ENCODE measurements at regions not wholly inside any gene's neighbourhood (a gene's known extent, or its start where the extent isn't known, plus 50 kb on each side); places are given as distances from the start of the nearest gene placed in this dataset.

- in situ Hi-C loops (cut with MboI; ENCODE audit: low sequenced_read_pairs): no loop called here
Measured at GRCh38 chr20:50272724-50273446, 82.3 kb downstream of the CEBPB start.

GRCh38 chr20:50273601-50274491 lies 83.2 kb downstream of the CEBPB start:
- in situ Hi-C loops (cut with MboI; ENCODE audit: low sequenced_read_pairs): no loop called here

GRCh38 chr20:50274570-50275430 lies 84.2 kb downstream of the CEBPB start:
- in situ Hi-C loops (cut with MboI; ENCODE audit: low sequenced_read_pairs): no loop called here

- in situ Hi-C loops (cut with MboI; ENCODE audit: low sequenced_read_pairs): no loop called here
Measured at GRCh38 chr20:50276119-50277063, 85.8 kb downstream of the CEBPB start.

- in situ Hi-C loops (cut with MboI; ENCODE audit: low sequenced_read_pairs): no loop called here
Measured at GRCh38 chr20:50277064-50277415, 86.4 kb downstream of the CEBPB start.

- in situ Hi-C loops (cut with MboI; ENCODE audit: low sequenced_read_pairs): no loop called here
Measured at GRCh38 chr20:50277460-50278376, 87.1 kb downstream of the CEBPB start.

- in situ Hi-C loops (cut with MboI; ENCODE audit: low sequenced_read_pairs): no loop called here
Measured at GRCh38 chr20:50278377-50278683, 87.7 kb downstream of the CEBPB start.

GRCh38 chr20:50278684-50279531 lies 88.3 kb downstream of the CEBPB start:
- in situ Hi-C loops (cut with MboI; ENCODE audit: low sequenced_read_pairs): no loop called here

GRCh38 chr20:50279988-50280850 lies 89.6 kb downstream of the CEBPB start:
- in situ Hi-C loops (cut with MboI; ENCODE audit: low sequenced_read_pairs): no loop called here

GRCh38 chr20:50280851-50281655 lies 90.4 kb downstream of the CEBPB start:
- in situ Hi-C loops (cut with MboI; ENCODE audit: low sequenced_read_pairs): no loop called here

GRCh38 chr20:50281831-50282591 lies 91.4 kb downstream of the CEBPB start:
- in situ Hi-C loops (cut with MboI; ENCODE audit: low sequenced_read_pairs): no loop called here

- in situ Hi-C loops (cut with MboI; ENCODE audit: low sequenced_read_pairs): no loop called here
Measured at GRCh38 chr20:50282592-50283241, 92.1 kb downstream of the CEBPB start.

- in situ Hi-C loops (cut with MboI; ENCODE audit: low sequenced_read_pairs): no loop called here
Measured at GRCh38 chr20:50283370-50283769, 92.7 kb downstream of the CEBPB start.

- in situ Hi-C loops (cut with MboI; ENCODE audit: low sequenced_read_pairs): no loop called here
Measured at GRCh38 chr20:50283922-50284810, 93.5 kb downstream of the CEBPB start.
